Hepatocyte (in vitro differentiated cells): ENCODE measurements at regions not wholly inside any gene's neighbourhood (a gene's known extent, or its start where the extent isn't known, plus 50 kb on each side); places are given as distances from the start of the nearest gene placed in this dataset.

Source experiments
- CTCF ChIP-seq: fragments of 200-600 bp; sonication (generic); IDR thresholded peaks from 2 replicates; pipeline ENCODE4 v1.5.1; 2016; ENCODE audit warnings: antibody characterized with exemption, mild to moderate bottlenecking; ENCODE audit not compliant: poor library complexity
- EZH2 ChIP-seq: fragments of 200-600 bp; sonication (generic); IDR thresholded peaks from 2 replicates; pipeline ENCODE4 v1.6.1; 2016; ENCODE audit warnings: antibody characterized with exemption, mild to moderate bottlenecking, borderline replicate concordance
- EZH2phosphoT487 ChIP-seq: fragments of 200-600 bp; sonication (generic); IDR thresholded peaks from one replicate; pipeline ENCODE4 v1.6.1; 2018; ENCODE audit warnings: antibody characterized with exemption, mild to moderate bottlenecking, low read depth, moderate library complexity; ENCODE audit not compliant: unreplicated experiment, severe bottlenecking

- TF ChIP-seq CTCF (no peak), EZH2phosphoT487 (no peak), EZH2 (no peak)
These were observed 194.0 kb upstream of the PLXNA2 start for GRCh38 chr1:208438112-208438699.
